ENCODE measurements at regions not wholly inside any gene's neighbourhood (a gene's known extent, or its start where the extent isn't known, plus 50 kb on each side); places are given as distances from the start of the nearest gene placed in this dataset.
"Not testable (repeated sequence)": the region's sequence is repeated elsewhere in the genome, so short reads cannot be mapped to it uniquely, and the experiment has no call there.

DNA sequence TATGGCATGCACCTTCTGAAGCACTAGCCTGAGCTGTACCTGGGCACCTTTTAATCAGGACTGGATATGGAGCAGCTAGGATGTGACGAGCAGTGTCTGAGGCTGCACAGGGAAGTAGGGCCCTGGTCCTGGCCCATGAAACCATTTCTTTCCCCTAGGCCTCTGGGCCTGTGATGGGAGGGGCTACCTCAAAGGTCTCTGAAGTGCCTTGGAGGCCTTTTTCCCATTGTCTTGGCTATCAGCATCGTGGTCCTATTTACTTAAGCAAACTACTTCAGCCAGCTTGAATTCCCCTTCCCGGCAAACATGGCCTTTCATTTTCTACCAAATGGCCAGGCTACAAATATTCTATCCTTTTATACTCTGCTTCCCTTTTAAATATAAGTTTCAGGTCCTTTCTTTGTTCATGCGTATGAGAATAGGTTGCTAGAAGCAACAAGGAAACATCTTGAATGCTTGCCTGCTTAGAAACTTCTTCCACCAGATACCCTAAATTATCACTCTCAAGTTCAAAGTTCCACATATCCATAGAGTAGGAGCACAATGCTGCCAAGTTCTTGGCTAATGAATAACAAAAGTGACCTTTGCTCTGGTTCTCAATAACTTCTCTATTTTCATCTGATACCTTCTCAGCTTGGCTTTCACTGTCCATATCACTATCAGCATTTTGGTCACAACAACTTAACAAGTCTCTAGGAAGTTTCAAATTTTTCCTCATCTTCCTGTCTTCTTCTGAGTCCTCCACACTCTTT is 673.1 kb downstream of the HTR1B start:
- no peak for DNase-seq (ENCODE audit: low spot score)

DNA sequence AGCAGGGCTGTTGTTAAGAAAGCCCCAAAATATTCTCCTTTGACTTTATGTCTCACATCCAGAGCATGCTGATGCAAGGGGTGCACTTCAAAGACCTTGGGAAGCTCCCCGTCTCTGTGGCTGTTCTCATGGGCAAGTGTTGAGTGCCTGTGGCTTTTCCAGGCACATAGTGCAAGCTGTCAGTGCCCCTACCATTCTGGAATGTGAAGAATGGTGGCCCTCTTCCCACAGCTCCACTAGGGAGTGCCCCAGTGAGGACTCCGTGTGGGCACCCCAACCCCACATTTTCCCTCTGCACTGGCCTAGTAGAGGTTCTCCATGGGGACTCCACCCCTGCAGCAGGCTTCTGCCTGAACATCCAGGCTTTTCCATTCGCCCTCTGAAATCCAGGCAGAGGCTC is 673.7 kb downstream of the HTR1B start:
- DNase-seq (ENCODE audit: low spot score) = no peak

DNA sequence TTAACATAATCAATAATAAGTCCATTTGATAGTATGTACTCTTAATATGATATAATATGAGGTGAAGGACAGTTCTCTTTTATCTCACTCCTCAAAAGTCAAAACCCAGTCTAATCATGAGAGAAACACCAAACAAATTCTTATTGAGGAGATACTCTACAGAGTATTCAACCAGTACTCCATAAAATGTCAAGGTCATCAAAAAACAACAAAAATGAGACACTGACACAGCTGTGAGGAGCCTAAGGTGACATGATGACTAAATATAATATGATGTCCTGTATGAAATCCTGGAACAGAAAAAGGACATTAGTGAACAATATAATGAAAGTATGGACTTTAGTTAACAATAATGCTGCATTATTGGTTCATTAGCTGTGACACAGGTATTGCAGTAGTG is 675.1 kb downstream of the HTR1B start:
- DNase-seq (ENCODE audit: low spot score) = no peak

DNA sequence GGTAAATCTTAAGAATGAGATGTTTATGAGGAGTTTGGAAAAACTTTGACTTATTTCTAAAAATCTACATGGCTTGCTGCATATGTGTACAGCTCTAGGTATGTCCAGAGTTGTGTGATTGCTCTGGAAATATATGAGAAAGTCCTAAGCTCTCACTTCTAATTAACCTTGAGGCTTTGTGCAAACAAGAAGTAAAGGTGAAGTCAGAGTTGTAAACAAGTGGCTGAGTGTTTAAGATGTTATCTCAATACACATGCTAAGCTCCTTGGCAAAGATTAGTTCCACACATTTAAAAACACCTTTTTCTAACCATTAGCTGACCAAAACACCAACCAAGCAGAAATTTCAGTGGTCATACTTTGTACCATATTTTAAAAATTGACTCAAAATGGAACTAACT is 684.2 kb downstream of the HTR1B start:
- no peak for DNase-seq (ENCODE audit: low spot score)

DNA sequence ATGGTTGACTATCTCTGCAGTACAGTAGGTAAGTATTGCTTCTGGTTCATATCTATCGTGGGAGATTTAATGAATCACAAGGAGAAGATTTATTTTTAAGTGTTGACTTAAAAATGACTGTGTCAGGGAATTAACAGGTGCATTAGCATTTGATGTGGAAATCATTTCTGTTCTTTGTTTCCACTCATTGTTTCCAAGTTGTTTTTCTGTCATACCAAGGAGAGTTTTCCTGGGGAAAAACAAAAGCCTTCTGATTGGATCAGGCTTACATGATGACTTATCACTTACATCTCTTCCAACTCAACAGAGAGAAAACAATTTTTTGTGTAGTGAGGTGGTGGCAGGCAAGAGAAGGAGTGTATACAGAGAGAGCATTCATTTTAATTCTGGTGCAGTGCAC is 686.4 kb downstream of the HTR1B start:
- no peak for DNase-seq (ENCODE audit: low spot score)

DNA sequence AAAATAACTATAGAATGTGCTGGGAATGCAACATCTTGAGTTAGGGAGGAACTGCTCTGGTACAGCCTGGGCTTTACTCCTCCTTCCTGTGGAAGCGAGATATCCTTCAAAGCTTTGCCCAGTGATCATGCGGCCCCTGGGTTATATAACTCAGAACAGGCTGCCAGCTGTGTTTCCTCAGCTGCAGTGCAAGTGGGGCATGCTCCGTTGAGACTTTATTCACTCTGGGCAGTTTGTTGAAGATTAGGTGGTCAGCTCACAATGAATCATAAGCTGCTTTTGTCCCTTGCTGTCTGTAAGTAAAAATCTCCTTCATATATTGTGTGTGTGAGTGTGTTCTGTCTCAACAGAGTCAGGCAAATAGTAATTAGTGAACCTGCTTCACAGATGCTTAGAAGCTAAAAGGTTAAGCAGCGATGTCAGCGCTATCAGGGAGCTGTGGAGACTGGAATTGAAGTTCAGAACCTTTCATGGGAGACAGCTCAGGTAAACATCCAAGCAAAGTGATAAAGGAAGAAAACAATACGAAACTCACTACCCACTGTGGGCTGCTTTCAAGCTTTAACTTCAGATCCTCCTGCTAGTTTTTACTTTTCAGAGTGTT is 688.4 kb downstream of the HTR1B start:
- DNase-seq (ENCODE audit: low spot score) = no peak

DNA sequence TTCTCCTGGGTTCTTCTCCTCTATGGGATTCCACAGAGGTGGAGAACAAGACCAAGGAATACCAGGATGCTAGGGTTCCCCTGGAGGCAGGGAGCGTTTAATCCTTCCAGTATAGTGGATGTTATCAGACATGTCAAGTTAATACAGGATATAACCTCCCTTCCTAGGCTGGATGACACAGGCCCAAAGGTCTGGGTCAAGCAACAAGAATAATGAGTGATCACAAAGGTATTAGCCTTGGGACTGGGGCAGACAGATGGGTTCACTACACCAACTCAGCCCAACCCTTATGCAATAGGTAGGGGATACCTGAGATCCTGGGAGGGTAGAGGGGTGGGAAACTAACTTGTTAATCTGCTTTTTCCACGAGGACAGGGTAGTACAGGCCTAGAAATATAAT is 690.3 kb downstream of the HTR1B start:
- no peak for DNase-seq (ENCODE audit: low spot score)

DNA sequence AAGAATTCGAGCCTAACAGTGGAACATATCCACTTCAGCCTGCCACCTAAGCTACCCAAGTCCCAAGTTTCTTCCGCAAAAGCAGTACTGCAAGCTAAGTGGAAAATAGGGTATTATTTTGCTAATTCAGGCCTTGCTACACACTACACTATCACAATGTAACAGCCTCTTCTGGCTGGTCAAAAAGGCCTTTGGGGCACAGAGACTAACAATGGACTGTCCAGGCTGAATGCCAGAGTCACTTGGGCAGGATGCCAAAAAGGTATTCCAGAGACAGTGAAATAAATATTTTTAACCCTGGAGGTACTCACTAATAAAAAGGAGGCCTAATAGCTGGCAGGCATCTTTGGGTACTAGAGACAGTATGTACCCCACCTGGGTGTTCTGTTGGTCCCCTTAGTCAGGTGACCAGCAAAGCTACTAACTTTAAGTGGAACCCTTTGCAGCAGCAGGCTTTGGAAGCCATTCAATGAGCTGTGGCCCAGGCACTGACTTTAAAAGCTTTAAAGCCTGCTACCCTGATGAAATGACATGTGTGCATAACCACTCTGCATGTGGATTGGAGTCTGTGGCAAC is 692.1 kb downstream of the HTR1B start:
- no peak for DNase-seq (ENCODE audit: low spot score)

DNA sequence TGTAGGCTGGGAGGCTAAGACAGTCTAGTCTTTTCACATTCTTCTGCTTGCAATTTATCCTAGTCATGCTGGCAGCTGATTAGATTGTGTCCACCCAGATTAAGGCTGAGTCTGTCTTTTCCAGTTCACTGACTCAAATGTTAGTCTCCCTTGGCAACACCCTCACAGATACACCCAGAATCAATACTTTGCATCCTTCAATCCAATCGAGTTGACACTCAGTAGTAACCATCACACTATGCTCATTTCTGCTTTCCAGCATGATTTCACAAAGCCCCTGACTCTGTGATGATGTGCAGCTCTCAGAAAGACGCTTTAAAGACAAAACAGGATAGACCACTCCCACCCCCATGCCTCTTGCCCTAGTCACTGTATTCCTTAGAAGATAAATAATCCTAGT is 693.0 kb downstream of the HTR1B start:
- DNase-seq (ENCODE audit: low spot score) = no peak

DNA sequence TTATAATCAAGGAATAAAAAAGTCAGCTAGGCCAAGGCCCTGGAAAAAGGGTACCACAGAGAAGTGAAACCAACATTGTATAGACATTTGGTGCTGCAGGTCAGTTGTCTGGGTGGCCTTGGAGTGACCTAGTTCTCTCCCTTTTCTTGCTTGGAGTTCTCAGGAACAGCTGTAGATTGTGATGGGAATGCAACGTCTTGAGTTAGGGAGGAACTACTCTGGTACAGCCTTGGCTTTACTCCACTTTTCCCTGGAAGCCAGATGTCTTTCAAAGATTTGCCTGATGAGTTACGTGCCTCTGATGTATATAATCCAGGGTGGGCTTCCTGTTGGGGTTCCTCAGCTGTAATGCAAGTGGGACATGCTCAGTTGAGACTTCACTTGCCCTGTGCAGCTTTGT is 694.7 kb downstream of the HTR1B start:
- DNase-seq (ENCODE audit: low spot score) = no peak

DNA sequence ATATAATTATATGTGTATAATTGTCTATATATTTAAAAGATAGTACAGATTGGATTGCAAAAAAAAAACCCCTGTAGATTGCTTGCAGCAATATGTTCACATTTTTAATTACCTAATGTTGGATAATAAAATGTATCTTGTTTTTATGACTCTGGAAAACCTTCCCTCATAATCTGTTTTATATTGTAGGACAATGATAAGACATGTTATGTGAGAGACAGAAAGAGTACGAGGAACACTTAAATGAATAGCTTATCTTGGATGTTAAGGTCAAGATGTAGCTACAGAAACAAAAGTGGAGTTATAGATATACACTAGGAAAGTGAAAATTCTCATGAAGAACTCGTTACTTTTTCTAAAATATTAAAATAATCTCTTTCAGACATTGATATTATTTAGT is 691.6 kb upstream of the IMPG1 start:
- DNase-seq (ENCODE audit: low spot score) = no peak

DNA sequence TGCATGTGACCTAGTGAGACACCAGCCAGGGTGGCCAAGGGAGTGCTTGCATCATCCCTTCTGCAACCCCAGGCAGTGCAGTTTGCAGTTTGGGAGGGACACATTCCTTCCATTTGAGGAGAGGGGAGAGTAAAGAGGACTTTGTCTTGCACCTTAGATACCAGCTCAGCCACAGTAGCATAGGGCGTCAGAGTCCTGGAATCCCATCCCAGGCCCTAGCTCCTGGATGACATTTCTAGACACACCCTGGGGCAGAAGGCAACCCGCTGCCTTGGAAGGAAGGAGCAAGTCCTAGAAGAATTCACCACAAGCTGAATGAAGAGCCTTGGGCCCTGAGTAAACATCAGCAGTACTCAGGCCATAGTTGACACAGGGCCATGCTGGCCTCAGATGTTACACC is 680.4 kb upstream of the IMPG1 start:
- no peak for DNase-seq (ENCODE audit: low spot score)

DNA sequence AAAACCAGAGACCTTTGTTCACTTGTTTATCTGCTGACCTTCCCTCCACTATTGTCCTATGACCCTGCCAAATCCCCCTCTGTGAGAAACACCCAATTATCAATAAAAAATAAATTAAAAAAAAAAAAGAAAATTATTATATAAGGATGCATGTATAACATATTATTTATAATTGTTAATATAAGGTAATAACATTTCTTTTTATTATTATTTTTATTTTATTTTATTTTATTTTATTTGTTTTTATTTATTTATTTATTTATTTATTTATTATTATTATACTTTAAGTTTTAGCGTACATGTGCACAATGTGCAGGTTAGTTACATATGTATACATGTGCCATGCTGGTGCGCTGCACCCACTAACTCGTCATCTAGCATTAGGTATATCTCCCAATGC is 672.9 kb upstream of the IMPG1 start:
- not testable (repeated sequence) for DNase-seq (ENCODE audit: low spot score)

DNA sequence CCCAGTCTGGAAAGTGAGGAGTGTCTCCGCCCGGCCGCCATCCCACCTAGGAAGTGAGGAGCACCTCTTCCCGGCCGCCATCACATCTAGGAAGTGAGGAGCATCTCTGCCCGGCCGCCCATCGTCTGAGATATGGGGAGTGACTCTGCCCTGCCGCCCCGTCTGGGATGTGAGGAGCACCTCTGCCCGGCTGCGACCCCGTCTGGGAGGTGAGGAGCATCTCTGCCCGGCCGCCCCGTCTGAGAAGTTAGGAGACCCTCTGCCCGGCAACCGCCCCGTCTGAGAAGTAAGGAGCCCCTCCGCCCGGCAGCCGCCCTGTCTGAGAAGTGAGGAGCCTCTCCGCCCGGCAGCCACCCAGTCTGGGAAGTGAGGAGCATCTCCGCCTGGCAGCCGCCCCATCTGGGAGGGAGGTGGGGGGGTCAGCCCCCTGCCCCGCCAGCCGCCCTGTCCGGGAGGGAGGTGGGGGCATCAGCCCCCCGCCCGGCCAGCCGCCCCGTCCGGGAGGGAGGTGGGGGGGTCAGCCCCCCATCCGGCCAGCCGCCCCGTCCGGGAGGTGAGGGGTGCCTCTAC is 671.8 kb upstream of the IMPG1 start:
- DNase-seq (ENCODE audit: low spot score) = not testable (repeated sequence)

DNA sequence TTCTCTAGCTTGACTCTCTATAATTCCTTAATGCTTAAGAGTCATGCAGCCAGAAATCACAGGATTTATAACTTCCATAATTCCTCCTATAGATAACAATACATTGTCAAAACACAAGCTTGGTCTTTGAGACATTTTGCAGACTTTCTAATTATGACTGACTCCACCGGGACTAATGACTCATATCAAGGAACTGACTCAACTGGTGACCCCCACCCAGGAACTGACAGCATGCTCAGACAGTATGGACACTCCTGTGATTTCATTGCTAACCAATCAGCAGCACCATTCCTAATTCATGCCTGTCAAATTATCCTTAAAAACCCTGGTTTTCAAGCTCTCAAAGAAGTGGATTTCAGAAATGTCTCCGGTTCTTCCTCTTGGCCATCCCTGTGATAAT is 670.5 kb upstream of the IMPG1 start:
- no peak for DNase-seq (ENCODE audit: low spot score)

DNA sequence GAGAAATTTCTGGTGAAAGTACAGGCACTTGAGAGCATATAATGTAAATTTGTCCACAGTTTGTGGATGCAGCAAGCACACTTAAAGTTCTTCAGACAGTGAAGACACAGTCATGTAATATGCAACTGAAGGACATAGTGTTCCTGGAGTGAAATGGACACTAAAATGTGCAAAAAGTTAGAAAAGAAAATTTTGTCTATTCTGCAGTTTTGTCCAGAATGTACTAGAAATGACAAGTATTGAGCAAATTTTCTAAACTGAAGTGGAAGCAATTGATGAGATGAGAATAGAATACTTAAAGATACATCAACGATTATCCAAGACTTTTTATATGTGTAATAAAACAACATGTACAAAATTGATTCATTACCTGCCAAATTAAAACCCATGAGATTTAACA is 647.0 kb upstream of the IMPG1 start:
- DNase-seq (ENCODE audit: low spot score) = no peak

DNA sequence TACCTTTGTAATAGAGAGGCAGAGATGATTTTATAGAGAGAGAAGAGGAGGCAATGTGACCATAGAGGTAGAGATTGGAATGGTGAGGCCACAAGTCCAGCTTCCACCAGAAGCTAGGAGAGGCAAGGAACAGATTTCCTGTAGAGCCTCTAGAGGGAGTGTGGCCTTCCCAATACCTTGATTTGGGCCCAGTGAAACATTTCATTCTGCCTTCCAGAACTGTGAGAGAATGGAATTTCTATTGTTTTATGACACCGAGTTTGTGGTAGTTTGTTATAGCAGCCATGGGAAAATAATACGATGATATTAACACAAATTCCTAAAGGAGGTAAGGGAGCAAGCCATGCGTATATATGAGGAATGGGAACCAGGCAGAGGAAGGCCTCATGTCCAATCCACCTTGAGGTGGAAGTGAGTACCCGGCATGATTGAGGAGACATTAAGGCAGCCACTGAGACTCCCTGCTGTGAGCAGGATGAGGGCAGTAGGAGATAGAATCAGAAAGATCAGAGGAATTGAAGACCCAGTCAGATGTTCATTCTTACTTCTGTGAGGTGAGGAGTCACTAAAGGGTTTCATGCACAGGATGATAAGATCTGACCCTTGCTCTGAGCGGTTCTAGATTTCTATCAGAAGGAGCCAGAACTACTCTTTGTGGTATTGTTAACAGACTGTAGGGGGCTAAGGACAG is 636.3 kb upstream of the IMPG1 start:
- no peak for DNase-seq (ENCODE audit: low spot score)

DNA sequence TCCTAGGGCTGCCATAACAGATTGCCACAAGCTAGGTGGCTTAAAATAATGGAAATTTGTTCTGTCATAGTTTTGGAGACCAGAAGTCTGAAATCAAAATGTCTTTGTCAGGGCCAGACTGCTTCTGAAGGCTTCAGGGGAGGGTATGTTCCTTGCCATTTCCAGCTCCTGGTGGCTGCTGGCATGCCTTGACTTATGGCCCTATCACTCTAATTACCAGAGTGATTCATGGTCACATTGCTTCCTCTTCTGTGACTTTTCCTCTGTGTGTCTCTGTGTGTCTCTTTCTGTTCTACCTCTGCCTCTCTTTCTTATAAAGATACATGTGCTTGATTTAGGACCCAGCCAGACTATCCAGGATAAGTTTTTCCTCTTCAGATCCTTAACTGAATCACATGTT is 635.2 kb upstream of the IMPG1 start:
- DNase-seq (ENCODE audit: low spot score) = no peak

DNA sequence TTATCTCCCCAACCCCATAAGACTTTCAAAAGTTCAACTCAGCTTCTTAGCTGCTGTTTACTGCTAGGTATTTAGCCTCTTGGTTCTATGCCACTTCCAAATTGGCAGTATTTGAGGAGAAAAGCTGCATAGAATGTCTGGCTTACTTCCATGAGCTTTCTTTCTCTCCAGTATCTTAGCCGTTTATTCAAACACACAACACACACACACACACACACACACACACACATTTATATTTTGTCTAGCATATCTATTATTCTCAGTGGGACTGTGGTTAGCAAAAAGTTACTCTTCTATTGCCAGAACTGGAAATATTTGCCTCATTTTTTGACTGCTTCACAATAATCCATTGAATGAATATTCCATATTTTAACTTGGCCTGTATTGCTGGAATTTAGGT is 634.2 kb upstream of the IMPG1 start:
- DNase-seq (ENCODE audit: low spot score) = no peak

DNA sequence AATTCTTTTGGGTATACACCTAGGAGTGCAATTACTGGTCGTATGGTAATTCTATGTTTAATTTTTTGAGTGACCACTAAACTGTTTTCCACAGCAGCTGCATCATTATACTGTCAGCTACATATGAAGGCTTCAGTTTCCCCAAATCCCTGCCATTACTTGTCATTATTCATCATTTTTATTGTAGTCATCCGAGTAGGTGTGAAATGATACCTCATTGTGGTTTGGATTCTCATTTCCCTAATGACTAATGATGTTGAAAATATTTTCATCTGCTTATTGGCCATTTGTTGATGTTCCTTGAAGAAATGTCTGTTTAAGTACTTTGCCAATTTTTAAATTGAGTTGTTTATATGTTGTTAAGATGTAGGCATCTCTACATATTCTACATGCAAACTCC is 633.6 kb upstream of the IMPG1 start:
- no peak for DNase-seq (ENCODE audit: low spot score)

DNA sequence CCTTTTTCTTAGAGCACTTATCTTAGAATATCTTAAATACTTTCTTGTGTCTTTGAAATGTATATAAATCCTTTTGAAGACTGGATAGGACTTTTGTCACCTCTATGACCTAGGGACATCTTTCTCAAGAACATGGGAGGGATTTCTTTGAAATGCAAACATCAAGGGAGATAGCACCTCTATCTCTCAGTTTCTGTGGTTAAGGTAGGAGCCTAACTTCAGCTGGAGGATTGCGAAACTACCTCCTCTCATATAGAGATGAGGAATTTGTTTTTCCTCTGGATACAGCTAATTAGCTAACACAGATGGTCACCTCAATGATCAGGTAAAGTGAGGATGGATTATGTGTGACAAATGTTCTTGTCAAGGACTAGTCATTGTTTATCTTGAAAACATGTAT is 631.3 kb upstream of the IMPG1 start:
- DNase-seq (ENCODE audit: low spot score) = no peak

DNA sequence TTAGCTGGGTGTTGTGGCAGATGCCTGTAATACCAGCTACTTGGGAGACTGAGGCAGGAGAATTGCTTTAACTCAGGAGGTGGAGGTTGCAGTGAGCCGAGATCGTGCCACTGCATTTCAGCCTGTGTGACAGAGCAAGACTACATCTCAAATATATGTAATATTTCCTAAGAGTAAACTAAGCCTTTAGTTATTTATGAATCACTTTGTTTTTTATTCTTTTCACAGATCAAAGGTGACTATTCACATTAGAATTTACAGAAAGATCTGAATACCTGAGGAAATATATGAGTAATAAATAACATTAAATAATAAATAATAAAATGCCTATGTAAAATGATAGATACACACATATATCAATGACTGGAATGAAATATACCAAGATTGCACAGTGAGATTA is 630.8 kb upstream of the IMPG1 start:
- DNase-seq (ENCODE audit: low spot score) = no peak

Data from mesenteric fat pad (tissue), 1 donor.